Inflammatory macrophage (primary cell): ENCODE measurements at regions not wholly inside any gene's neighbourhood (a gene's known extent, or its start where the extent isn't known, plus 50 kb on each side); places are given as distances from the start of the nearest gene placed in this dataset.
A peak's percentile ranks its signal among the peaks of the same experiment; 100 is the strongest.
"Not testable (repeated sequence)": the region's sequence is repeated elsewhere in the genome, so short reads cannot be mapped to it uniquely, and the experiment has no call there.

ENCODE experiments used
- DNase-seq, 2 donors: peaks; one replicate each; pipeline ENCODE4 v3.0.0-alpha.2; 2020 to 2022

GRCh38 chr12:31216479-31216878 lies 109.5 kb downstream of the SINHCAF start:
- no peak for DNase-seq

- DNase-seq = no peak
Observed at GRCh38 chr12:31217356-31218130, 108.4 kb downstream of the SINHCAF start.

- no peak for DNase-seq
Observed at GRCh38 chr12:31218203-31219025, 107.5 kb downstream of the SINHCAF start.

- DNase-seq = no peak
Observed at GRCh38 chr12:31219521-31219920, 106.4 kb downstream of the SINHCAF start.

- no peak for DNase-seq
Observed at GRCh38 chr12:31220061-31220460, 105.9 kb downstream of the SINHCAF start.

- peak in 1 of 2 donors; percentile 5 for DNase-seq
Observed at GRCh38 chr12:31220633-31221550, 105.1 kb downstream of the SINHCAF start.

GRCh38 chr12:31221551-31221945 lies 104.4 kb downstream of the SINHCAF start:
- no peak for DNase-seq

GRCh38 chr12:31222620-31223222 lies 103.2 kb downstream of the SINHCAF start:
- DNase-seq = no peak

- DNase-seq = not testable (repeated sequence)
Observed at GRCh38 chr12:31223640-31224039, 102.3 kb downstream of the SINHCAF start.

GRCh38 chr12:31224768-31225448 lies 101.0 kb downstream of the SINHCAF start:
- no peak for DNase-seq

GRCh38 chr12:31225656-31226535 lies 100.1 kb downstream of the SINHCAF start:
- DNase-seq = no peak

GRCh38 chr12:31226639-31227038 lies 99.3 kb downstream of the SINHCAF start:
- DNase-seq = no peak

- DNase-seq = no peak
Observed at GRCh38 chr12:31227401-31227981, 98.5 kb downstream of the SINHCAF start.

- no peak for DNase-seq
Observed at GRCh38 chr12:31228811-31229792, 96.8 kb downstream of the SINHCAF start.

GRCh38 chr12:31230004-31230403 lies 95.9 kb downstream of the SINHCAF start:
- DNase-seq = no peak
